WTC11 (cell line): ENCODE measurements at regions not wholly inside any gene's neighbourhood (a gene's known extent, or its start where the extent isn't known, plus 50 kb on each side); places are given as distances from the start of the nearest gene placed in this dataset.
"Not testable (repeated sequence)": the region's sequence is repeated elsewhere in the genome, so short reads cannot be mapped to it uniquely, and the experiment has no call there.

Experiments used
- ATAC-seq: fragments of 200-7000 bp; cut with Tn5 transposase; 2 replicates; pipeline ENCODE4 v1.10.0; 2021; ENCODE audit warnings: mild to moderate bottlenecking, moderate library complexity
- CTCF ChIA-PET: fragments of 300-600 bp; sonication (Branson Sonifier 250); formaldehyde crosslinking; loops from one replicate; lab custom pipeline; 2021; ENCODE audit warnings: antibody characterized with exemption; lab: Charles Lee
- POLR2A ChIA-PET: fragments of 350-600 bp; sonication (Branson Sonifier 250); formaldehyde crosslinking; loops from one replicate; lab custom pipeline; 2021; ENCODE audit warnings: antibody characterized with exemption; lab: Charles Lee
- DNase-seq: peaks from one replicate; pipeline ENCODE4 v3.0.0; 2021; ENCODE audit warnings: low spot score
- H3K27ac Mint-ChIP-seq: 2 replicates; pipeline ENCODE4 v1.8.0; 2021; ENCODE audit warnings: mixed read lengths
- H3K27me3 Mint-ChIP-seq: 2 replicates; pipeline ENCODE4 v1.8.0; 2021; ENCODE audit warnings: low read depth, mild to moderate bottlenecking, moderate library complexity, mixed read lengths
- H3K36me3 Mint-ChIP-seq: 2 replicates; pipeline ENCODE4 v1.8.0; 2021; ENCODE audit warnings: mixed read lengths
- H3K4me1 Mint-ChIP-seq: 2 replicates; pipeline ENCODE4 v1.8.0; 2022; ENCODE audit warnings: mixed read lengths
- H3K4me3 Mint-ChIP-seq: 2 replicates; pipeline ENCODE4 v1.8.0; 2021; ENCODE audit warnings: mild to moderate bottlenecking, moderate library complexity, mixed read lengths
- H3K9me3 Mint-ChIP-seq: 2 replicates; pipeline ENCODE4 v1.8.0; 2021; ENCODE audit warnings: mixed read lengths
- ATF1 ChIP-seq: sonication (generic); formaldehyde crosslinking; IDR thresholded peaks from 2 replicates; pipeline ENCODE4 v1.8.1; 2023; ENCODE audit warnings: mild to moderate bottlenecking, moderate library complexity, missing genetic modification reagents
- CREB1 ChIP-seq: sonication (generic); formaldehyde crosslinking; IDR thresholded peaks from 2 replicates; pipeline ENCODE4 v1.8.0; 2023; ENCODE audit warnings: mild to moderate bottlenecking, missing genetic modification reagents
- ETV6 ChIP-seq: sonication (generic); formaldehyde crosslinking; IDR thresholded peaks from 2 replicates; pipeline ENCODE4 v1.8.1; 2022; ENCODE audit warnings: mild to moderate bottlenecking, missing genetic modification reagents
- GTF2I ChIP-seq: fragments of 250-450 bp; sonication (Bioruptor Pico); conservative IDR thresholded peaks from 2 replicates; pipeline ENCODE4 v1.4.0; 2021; ENCODE audit warnings: mild to moderate bottlenecking
- NFATC4 ChIP-seq: fragments of 250-450 bp; sonication (Bioruptor Pico); IDR thresholded peaks from 2 replicates; pipeline ENCODE4 v1.9.0; 2021; ENCODE audit warnings: mild to moderate bottlenecking
- SP1 ChIP-seq: sonication (generic); formaldehyde crosslinking; conservative IDR thresholded peaks from 2 replicates; pipeline ENCODE4 v1.8.1; 2022; ENCODE audit warnings: missing genetic modification reagents
- TP53 ChIP-seq: sonication (generic); formaldehyde crosslinking; IDR thresholded peaks from 2 replicates; pipeline ENCODE4 v1.8.1; 2023; ENCODE audit warnings: mild to moderate bottlenecking, missing genetic modification reagents
- ZNF121 ChIP-seq: sonication (generic); formaldehyde crosslinking; IDR thresholded peaks from 2 replicates; pipeline ENCODE4 v1.8.0; 2023; ENCODE audit warnings: missing genetic modification reagents
- ZNF281 ChIP-seq: sonication (generic); formaldehyde crosslinking; IDR thresholded peaks from 2 replicates; pipeline ENCODE4 v1.8.0; 2023; ENCODE audit warnings: mild to moderate bottlenecking, missing genetic modification reagents
- ZNF396 ChIP-seq: fragments of 250-450 bp; sonication (Bioruptor Pico); IDR thresholded peaks from 2 replicates; pipeline ENCODE4 v1.8.0; 2021; ENCODE audit warnings: mild to moderate bottlenecking, moderate library complexity, borderline replicate concordance
- TF ChIP-seq, protein P1 (sequence below): sonication (generic); formaldehyde crosslinking; IDR thresholded peaks from 2 replicates; pipeline ENCODE4 v1.8.1; 2022; ENCODE audit warnings: low read depth, mild to moderate bottlenecking, moderate library complexity, missing genetic modification reagents, borderline replicate concordance
- TF ChIP-seq, protein P2 (sequence below): fragments of 250-450 bp; sonication (Bioruptor Pico); IDR thresholded peaks from 2 replicates; pipeline ENCODE4 v1.9.0; 2021; ENCODE audit warnings: mild to moderate bottlenecking
- TF ChIP-seq, protein P3 (sequence below): sonication (generic); formaldehyde crosslinking; IDR thresholded peaks from 2 replicates; pipeline ENCODE4 v1.8.1; 2023; ENCODE audit warnings: mild to moderate bottlenecking, missing genetic modification reagents, moderate library complexity
- TF ChIP-seq, protein P4 (sequence below): sonication (generic); formaldehyde crosslinking; IDR thresholded peaks from 2 replicates; pipeline ENCODE4 v1.8.1; 2022; ENCODE audit warnings: mild to moderate bottlenecking, moderate library complexity, missing genetic modification reagents
- TF ChIP-seq, protein P5 (sequence below): fragments of 250-450 bp; sonication (Bioruptor Pico); conservative IDR thresholded peaks from 2 replicates; pipeline ENCODE4 v1.9.0; 2021; ENCODE audit warnings: mild to moderate bottlenecking
- TF ChIP-seq, protein P6 (sequence below): sonication (generic); formaldehyde crosslinking; IDR thresholded peaks from 2 replicates; pipeline ENCODE4 v1.8.1; 2022; ENCODE audit warnings: missing genetic modification reagents, borderline replicate concordance

DNA sequence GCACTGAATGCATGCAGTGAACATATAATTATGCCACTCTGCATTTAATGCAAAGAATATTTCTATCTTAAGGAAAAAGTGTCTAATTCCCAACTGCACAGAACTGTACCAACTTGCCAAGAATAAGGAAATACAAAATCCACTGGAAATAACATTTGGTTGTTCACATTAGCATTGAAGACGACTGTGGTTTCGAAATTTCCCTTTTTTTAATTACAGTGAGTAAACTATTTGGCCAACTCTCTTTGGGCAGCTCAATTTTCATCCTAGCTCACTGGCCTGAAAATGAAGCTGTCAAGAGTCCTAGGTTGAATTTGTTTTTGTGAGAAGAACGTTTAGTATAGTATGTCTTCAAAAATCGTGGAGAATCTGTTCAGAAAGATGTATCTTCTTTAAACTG, 81.6 kb upstream of the MID1 start:
- Mint-ChIP-seq H3K27me3 (no peaks in the 10 kb centered on the region), H3K4me1 (peaks cover 6% of the 10 kb centered on the region; the same call in 1 of the 2 replicates), H3K27ac (no peak overlapping the region), H3K36me3 (no peaks in the 10 kb centered on the region), H3K9me3 (no peaks in the 10 kb centered on the region), H3K4me3 (no peak overlapping the region)
- TF ChIP-seq GTF2I (CRISPR knock-in tag) (no peak), ZNF396 (no peak), SP1 (CRISPR knock-in tag) (no peak), ETV6 (CRISPR knock-in tag) (no peak), NFATC4 (no peak), ZNF281 (CRISPR knock-in tag) (no peak), ZNF121 (CRISPR knock-in tag) (no peak), TP53 (CRISPR knock-in tag) (no peak), ATF1 (CRISPR knock-in tag) (no peak), CREB1 (no peak)
- TF ChIP-seq, protein P1, sequence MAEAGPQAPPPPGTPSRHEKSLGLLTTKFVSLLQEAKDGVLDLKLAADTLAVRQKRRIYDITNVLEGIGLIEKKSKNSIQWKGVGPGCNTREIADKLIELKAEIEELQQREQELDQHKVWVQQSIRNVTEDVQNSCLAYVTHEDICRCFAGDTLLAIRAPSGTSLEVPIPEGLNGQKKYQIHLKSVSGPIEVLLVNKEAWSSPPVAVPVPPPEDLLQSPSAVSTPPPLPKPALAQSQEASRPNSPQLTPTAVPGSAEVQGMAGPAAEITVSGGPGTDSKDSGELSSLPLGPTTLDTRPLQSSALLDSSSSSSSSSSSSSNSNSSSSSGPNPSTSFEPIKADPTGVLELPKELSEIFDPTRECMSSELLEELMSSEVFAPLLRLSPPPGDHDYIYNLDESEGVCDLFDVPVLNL, result no peak
- TF ChIP-seq, protein P2, sequence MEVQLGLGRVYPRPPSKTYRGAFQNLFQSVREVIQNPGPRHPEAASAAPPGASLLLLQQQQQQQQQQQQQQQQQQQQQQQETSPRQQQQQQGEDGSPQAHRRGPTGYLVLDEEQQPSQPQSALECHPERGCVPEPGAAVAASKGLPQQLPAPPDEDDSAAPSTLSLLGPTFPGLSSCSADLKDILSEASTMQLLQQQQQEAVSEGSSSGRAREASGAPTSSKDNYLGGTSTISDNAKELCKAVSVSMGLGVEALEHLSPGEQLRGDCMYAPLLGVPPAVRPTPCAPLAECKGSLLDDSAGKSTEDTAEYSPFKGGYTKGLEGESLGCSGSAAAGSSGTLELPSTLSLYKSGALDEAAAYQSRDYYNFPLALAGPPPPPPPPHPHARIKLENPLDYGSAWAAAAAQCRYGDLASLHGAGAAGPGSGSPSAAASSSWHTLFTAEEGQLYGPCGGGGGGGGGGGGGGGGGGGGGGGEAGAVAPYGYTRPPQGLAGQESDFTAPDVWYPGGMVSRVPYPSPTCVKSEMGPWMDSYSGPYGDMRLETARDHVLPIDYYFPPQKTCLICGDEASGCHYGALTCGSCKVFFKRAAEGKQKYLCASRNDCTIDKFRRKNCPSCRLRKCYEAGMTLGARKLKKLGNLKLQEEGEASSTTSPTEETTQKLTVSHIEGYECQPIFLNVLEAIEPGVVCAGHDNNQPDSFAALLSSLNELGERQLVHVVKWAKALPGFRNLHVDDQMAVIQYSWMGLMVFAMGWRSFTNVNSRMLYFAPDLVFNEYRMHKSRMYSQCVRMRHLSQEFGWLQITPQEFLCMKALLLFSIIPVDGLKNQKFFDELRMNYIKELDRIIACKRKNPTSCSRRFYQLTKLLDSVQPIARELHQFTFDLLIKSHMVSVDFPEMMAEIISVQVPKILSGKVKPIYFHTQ (CRISPR knock-in tag), result no peak
- TF ChIP-seq, protein P3, sequence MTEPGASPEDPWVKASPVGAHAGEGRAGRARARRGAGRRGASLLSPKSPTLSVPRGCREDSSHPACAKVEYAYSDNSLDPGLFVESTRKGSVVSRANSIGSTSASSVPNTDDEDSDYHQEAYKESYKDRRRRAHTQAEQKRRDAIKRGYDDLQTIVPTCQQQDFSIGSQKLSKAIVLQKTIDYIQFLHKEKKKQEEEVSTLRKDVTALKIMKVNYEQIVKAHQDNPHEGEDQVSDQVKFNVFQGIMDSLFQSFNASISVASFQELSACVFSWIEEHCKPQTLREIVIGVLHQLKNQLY, result no peak
- TF ChIP-seq, protein P4, sequence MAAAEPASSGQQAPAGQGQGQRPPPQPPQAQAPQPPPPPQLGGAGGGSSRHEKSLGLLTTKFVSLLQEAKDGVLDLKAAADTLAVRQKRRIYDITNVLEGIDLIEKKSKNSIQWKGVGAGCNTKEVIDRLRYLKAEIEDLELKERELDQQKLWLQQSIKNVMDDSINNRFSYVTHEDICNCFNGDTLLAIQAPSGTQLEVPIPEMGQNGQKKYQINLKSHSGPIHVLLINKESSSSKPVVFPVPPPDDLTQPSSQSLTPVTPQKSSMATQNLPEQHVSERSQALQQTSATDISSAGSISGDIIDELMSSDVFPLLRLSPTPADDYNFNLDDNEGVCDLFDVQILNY, result no peak
- no peak for DNase-seq
- CTCF ChIA-PET, result no interaction called here
- POLR2A ChIA-PET, result no interaction called here
- ATAC-seq, result no peak

DNA sequence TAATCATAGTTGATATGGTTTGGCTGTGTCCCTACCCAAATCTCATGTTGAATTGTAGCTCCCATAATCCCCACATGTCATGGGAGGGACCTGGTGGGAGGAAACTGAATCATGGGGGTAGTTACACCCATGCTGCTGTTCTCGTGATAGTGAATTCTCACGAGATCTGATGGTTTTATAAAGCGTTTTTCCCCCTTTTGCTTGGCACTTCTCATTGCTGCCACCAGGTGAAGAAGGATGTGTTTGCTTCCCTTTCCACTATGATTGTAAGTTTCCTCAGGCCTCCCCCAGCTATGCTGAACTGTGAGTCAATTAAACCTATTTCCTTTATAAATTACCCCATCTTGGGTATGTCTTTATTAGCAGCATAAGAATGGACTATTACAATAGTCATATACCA, 86.0 kb upstream of the MID1 start:
- H3K27me3 Mint-ChIP-seq, H3K9me3 Mint-ChIP-seq, POLR2A ChIA-PET, DNase-seq, H3K4me3 Mint-ChIP-seq, CTCF ChIA-PET, H3K27ac Mint-ChIP-seq, H3K36me3 Mint-ChIP-seq, ATAC-seq: not testable (repeated sequence)
- peaks cover 24% of the 10 kb centered on the region for H3K4me1 Mint-ChIP-seq

DNA sequence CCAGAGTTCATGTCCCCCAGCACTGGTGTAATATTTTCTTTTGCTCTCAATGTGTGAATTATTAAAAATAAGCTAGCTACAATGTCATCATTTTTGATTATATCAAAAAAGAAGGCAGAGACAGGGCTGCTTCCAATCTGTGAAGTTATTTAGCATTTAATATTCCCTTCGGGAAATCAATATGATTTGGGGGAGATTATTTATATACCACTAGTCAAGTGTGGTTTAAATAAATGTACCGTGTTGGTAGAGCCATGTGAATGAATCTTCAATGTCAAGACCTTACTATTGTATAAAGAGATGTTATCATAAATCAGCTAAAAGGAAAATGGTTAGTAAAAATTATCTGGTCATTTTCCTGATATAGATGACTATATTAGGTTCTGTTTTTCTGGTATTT, 87.4 kb upstream of the MID1 start:
- peaks cover 24% of the 10 kb centered on the region for H3K4me1 Mint-ChIP-seq
- CTCF ChIA-PET, result interaction anchor here (1.9 kb wide), 1 partner anchor 15 kb away, joined by 6 read pairs; no protein-coding TSS in a partner anchor
- H3K4me3 Mint-ChIP-seq, result no peak overlapping the region
- no peaks in the 10 kb centered on the region for H3K36me3 Mint-ChIP-seq
- POLR2A ChIA-PET, result no interaction called here
- no peaks in the 10 kb centered on the region for H3K27me3 Mint-ChIP-seq
- ATAC-seq (no peak), DNase-seq (no peak)
- no peaks in the 10 kb centered on the region for H3K9me3 Mint-ChIP-seq
- no peak overlapping the region for H3K27ac Mint-ChIP-seq
- TF ChIP-seq, protein P5, sequence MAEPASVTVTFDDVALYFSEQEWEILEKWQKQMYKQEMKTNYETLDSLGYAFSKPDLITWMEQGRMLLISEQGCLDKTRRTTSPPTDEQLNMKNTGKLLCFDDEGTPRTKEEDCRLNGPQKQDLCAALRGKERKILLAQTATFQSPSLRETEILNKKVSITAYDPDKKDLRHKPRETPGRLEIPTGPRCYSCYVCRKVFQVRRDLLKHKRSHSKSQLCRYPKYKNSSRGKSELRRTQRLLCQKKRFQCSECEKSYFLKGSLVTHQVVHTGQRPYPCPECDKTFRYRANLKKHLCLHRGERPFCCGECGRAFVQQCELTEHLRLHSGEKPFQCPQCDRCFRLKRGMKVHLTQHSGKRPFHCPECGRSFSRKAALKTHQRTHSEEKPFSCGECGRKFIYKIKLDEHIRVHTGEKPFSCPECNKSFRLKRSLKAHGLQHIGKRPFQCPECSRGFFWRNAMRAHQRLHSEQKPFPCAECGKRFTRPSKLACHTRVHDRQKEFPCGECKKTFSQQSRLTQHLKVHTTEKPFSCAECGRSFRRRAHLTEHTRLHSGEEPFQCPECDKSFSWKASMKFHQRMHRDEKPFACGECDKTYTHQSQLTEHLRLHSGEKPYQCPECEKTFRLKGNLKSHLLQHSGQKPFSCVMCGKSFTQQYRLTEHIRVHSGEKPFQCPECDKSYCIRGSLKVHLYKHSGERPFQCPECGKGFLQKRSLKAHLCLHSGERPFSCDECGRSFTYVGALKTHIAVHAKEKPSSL (CRISPR knock-in tag), result no peak
- TF ChIP-seq, protein P4, result no peak
- TF ChIP-seq, protein P6, sequence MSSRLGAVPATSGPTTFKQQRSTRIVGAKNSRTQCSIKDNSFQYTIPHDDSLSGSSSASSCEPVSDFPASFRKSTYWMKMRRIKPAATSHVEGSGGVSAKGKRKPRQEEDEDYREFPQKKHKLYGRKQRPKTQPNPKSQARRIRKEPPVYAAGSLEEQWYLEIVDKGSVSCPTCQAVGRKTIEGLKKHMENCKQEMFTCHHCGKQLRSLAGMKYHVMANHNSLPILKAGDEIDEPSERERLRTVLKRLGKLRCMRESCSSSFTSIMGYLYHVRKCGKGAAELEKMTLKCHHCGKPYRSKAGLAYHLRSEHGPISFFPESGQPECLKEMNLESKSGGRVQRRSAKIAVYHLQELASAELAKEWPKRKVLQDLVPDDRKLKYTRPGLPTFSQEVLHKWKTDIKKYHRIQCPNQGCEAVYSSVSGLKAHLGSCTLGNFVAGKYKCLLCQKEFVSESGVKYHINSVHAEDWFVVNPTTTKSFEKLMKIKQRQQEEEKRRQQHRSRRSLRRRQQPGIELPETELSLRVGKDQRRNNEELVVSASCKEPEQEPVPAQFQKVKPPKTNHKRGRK (CRISPR knock-in tag), result no peak
- TF ChIP-seq ZNF396 (no peak), ZNF281 (CRISPR knock-in tag) (no peak)
